ENCODE measurements at regions not wholly inside any gene's neighbourhood (a gene's known extent, or its start where the extent isn't known, plus 50 kb on each side); places are given as distances from the start of the nearest gene placed in this dataset.

DNA sequence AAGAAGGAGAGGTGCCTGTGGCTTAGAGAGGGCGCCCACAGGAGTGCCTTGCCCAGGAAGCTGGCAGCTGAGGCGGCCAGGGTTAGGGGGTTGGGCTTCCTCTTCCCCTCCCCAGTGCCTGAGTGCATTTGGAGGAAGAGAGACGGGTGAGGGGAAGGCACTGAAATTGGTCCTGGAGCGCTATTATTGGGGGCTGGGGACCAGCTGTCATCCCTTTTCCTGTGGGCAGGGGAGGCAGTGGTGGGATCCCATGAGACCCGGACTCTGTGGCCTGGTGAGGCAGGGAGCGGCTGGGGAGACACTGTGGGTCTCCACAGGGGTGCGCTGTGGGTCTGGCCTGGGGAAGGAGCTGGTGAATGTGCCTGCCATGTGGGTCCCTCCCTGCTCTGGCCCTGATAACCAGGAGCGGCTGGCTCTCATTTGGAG, 259.7 kb downstream of the SEC14L1 start:
- no peak for TF ChIP-seq ZFX (IDR thresholded peaks at IDR 0.05)
- no peak for TF ChIP-seq CTCF (conservative IDR thresholded peaks at IDR 0.05)
- H3K27ac ChIP-seq: no peak overlapping the region

- H3K27ac ChIP-seq: no peak overlapping the region
- TF ChIP-seq ZFX (IDR thresholded peaks at IDR 0.05) (no peak), CTCF (conservative IDR thresholded peaks at IDR 0.05) (no peak)
Measured at GRCh38 chr17:77402159-77402731, 261.5 kb downstream of the SEC14L1 start.

GRCh38 chr17:77403854-77404253, 263.1 kb downstream of the SEC14L1 start:
- no peak overlapping the region for H3K27ac ChIP-seq
- TF ChIP-seq CTCF (conservative IDR thresholded peaks at IDR 0.05) (no peak), ZFX (IDR thresholded peaks at IDR 0.05) (no peak)

DNA sequence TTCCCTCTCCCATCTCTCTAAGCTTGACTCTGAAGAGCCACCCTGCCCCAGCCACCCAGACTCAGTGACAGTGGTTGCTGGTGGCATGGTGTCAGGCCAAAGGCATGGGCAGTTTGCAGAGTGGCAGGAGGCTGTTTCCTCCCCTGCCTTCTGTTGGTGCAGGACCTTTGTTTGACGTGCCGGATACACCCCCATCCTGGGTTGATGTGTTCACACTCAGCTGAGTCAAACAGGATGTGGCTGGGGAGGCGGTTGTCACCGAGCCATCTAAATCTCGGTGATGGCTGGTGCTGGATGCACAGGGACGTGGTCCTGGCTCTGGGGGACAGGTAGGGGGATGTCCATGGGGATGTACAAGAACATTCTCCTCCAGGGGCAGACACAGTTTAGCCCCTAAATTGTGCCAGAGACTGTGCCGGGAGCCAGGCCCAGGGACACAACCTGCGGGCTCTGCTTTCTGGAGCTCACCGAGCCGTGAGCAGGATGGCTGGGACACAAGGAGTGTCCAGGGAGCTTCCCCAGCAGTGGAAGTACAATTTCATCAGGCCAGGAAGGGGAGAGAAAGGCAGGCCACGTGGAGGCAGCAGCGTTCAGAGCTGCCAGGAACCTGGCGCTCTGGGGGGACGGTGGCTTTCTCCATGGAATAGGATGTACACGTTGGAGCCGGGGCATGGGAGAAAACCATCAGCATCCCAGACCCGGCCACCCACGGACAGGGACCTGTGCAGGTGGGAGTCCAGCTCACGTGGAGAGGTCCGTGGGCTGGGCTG, 264.2 kb downstream of the SEC14L1 start:
- H3K27ac ChIP-seq: no peak overlapping the region
- TF ChIP-seq CTCF (conservative IDR thresholded peaks at IDR 0.05): no peak
- no peak for TF ChIP-seq ZFX (IDR thresholded peaks at IDR 0.05)

GRCh38 chr17:77405867-77406732, 265.3 kb downstream of the SEC14L1 start:
- no peak for TF ChIP-seq ZFX (IDR thresholded peaks at IDR 0.05)
- TF ChIP-seq CTCF (conservative IDR thresholded peaks at IDR 0.05): no peak
- H3K27ac ChIP-seq: no peak overlapping the region

DNA sequence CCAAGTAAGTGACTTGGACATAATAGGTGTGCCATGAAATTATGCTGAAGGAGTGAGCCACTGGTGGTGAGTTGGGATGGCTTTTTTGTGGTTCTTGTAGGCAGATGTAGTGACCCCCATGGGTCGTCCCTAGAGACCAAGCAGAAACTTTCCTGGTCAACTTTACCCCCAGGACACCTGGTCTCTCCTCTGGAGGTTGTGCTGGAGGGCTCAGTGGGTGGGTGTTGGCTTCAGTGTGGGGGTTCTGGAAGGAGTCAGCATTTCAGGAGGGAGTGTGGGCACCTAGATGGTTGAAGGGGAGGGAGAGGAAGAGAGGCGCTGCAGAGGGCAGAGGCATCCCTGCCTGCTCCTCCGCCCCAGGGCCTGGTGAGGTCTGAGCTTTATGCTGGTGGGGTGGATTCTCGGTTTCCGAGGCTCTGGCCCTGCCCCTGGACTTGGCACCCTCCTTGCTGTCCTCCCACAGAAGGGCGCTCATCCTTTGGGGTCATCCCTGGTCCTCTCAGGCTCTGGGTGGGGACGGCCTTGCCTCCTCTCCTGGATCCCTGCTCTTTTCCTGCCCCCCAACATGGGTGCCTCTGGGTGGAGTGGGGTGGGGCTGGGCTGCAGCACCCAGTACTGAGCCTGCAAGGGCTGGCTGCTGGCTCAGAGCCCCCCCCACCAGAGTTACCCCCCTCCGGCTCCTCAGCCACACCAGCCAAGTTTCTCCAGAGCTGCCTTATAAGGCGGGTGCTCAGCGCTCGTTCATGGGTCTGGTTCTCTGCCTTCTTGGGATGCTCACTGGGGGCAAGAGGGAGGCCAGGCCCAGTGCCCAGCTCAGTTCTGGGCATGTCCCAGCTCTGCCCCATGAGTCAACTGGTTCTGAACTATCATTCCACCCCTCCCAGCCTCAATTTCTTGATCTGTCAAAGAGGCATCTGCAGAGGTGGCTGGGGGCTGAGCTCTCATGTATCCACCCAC, 266.8 kb downstream of the SEC14L1 start:
- TF ChIP-seq CTCF (conservative IDR thresholded peaks at IDR 0.05): no peak
- no peak for TF ChIP-seq ZFX (IDR thresholded peaks at IDR 0.05)
- no peak overlapping the region for H3K27ac ChIP-seq

Data from C4-2B (cell line).